SH-SY5Y (cell line): ENCODE measurements at regions not wholly inside any gene's neighbourhood (a gene's known extent, or its start where the extent isn't known, plus 50 kb on each side); places are given as distances from the start of the nearest gene placed in this dataset.

ENCODE experiments used
- GATA2 ChIP-seq: IDR thresholded peaks from 2 replicates; pipeline ENCODE4 v1.6.1; 2011; ENCODE audit warnings: mild to moderate bottlenecking, low read depth, low read length
- GATA3 ChIP-seq: IDR thresholded peaks from 2 replicates; pipeline ENCODE4 v1.6.1; 2011; ENCODE audit warnings: low read depth, mild to moderate bottlenecking, low read length, moderate library complexity

- TF ChIP-seq GATA2 (no peak), GATA3 (no peak)
Measured at GRCh38 chr10:55750458-55750857, 610.6 kb downstream of the ZWINT start.
